ENCODE measurements at regions not wholly inside any gene's neighbourhood (a gene's known extent, or its start where the extent isn't known, plus 50 kb on each side); places are given as distances from the start of the nearest gene placed in this dataset.

- WGBS (ENCODE audit: insufficient coverage, low coverage, missing lambda C conversion rate), result 0% methylated on average over 2 of the region's 2 CpGs
- Histone ChIP-seq H3K9me3 (replicated peaks; ENCODE audit: control insufficient read depth, insufficient read depth, low read depth, low read length) (no peaks in the 10 kb centered on the region), H3K9me1 (ENCODE audit: control insufficient read depth, insufficient read depth, low read length) (no peaks in the 10 kb centered on the region), H3K4me2 (ENCODE audit: insufficient read depth, low read length) (no peak overlapping the region), H3K27me3 (ENCODE audit: control insufficient read depth in 2 of 2, insufficient read depth in 2 of 2, low read length in 2 of 2) (no peaks in the 10 kb centered on the region), H3K27ac (ENCODE audit: extremely low read depth, low read depth, low read length) (no peak overlapping the region), H4K20me1 (replicated peaks; ENCODE audit: control insufficient read depth, insufficient read depth, low read length) (no peaks in the 10 kb centered on the region), H3K9ac (ENCODE audit: insufficient read depth in 1 of 2, low read depth in 2 of 2, low read length in 2 of 2) (no peak overlapping the region), H2AFZ (ENCODE audit: low read depth, low read length) (no peak overlapping the region), H3K4me1 (replicated peaks in 1 of 2; ENCODE audit: control insufficient read depth in 2 of 2, insufficient read depth in 2 of 2, low read length in 2 of 2) (no peaks in the 10 kb centered on the region), H3K4me3 (no peak overlapping the region), H3K79me2 (ENCODE audit: control insufficient read depth, insufficient read depth, low read length) (no peaks in the 10 kb centered on the region), H3K36me3 (ENCODE audit: control insufficient read depth, insufficient read depth, low read length) (no peaks in the 10 kb centered on the region)
- TF ChIP-seq ZNF668 (CRISPR knock-in tag; IDR thresholded peaks at IDR 0.05) (no peak), HDAC1 (IDR thresholded peaks at IDR 0.05) (no peak), PHF20 (IDR thresholded peaks at IDR 0.05; ENCODE audit: partially characterized antibody) (no peak), BRCA1 (IDR thresholded peaks at IDR 0.05) (no peak), BRCA1 (CRISPR knock-in tag; IDR thresholded peaks at IDR 0.05) (no peak), ZKSCAN8 (CRISPR knock-in tag; IDR thresholded peaks at IDR 0.05) (no peak), LEF1 (IDR thresholded peaks at IDR 0.05) (no peak), ZNF77 (CRISPR knock-in tag; IDR thresholded peaks at IDR 0.05) (no peak), ZNF184 (CRISPR knock-in tag; IDR thresholded peaks at IDR 0.05) (no peak), ZNF644 (tag; IDR thresholded peaks at IDR 0.05; ENCODE audit: low read depth) (no peak), CTBP1 (IDR thresholded peaks at IDR 0.05; ENCODE audit: borderline replicate concordance) (no peak)
- ChIA-PET CTCF (ENCODE audit: low intra/inter-chr PET ratio) (no interaction called here), POLR2A (no interaction called here)
- DNase-seq (ENCODE audit: extremely low read depth in 1 of 4, low spot score in 3 of 4) (no peak), FAIRE-seq (no peak), ATAC-seq (no peak)
- in situ Hi-C loops (cut with MboI) (no loop called here), intact Hi-C loops (cut with micrococcal nuclease) (no loop called here)
- BruUV-seq (replicated peaks), result no TSS peak
These were observed 694.0 kb upstream of the USP15 start for GRCh38 chr12:61566183-61566582.

Measured in K562 (cell line).